ENCODE measurements at regions not wholly inside any gene's neighbourhood (a gene's known extent, or its start where the extent isn't known, plus 50 kb on each side); places are given as distances from the start of the nearest gene placed in this dataset.
"Not testable (repeated sequence)": the region's sequence is repeated elsewhere in the genome, so short reads cannot be mapped to it uniquely, and the experiment has no call there.

DNA sequence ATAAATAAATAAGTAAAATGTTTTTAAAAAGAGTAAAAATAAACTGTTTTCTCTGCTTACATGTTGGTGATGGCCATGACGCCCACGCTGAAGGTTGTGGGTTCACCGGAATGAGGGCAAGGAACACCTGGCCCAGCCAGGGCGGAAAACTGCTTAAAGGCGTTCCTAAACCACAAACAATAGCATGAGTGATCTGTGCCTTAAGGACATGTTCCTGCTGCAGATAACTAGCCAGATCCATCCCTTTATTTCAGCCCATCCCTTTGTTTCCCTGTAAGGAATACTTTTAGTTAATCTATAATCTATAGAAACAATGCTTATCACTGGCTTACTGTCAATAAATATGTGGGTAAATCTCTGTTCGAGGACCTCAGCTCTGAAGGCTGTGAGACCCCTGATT lies 63.3 kb upstream of the CEP78 start:
- not testable (repeated sequence) for DNase-seq

DNA sequence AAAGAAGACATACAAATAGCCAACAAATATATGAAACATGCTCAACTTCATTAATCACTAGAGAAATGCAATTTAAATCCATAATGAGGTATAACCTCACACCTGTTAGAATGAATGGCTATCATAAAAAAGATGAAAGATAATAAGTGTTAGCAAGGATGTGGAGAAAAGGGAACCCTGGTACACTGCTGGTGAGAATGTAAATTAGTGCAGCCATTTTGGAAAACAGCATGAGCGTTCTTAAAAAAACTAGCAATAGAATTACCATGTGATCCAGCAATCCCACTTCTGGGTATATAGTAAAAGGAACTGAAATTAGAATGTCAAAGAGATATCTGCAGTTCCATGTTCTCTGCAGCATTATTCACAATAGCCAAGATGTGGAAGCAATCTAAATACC lies 64.2 kb upstream of the CEP78 start:
- peak in 1 of 2 donors; percentile 2 for DNase-seq

DNA sequence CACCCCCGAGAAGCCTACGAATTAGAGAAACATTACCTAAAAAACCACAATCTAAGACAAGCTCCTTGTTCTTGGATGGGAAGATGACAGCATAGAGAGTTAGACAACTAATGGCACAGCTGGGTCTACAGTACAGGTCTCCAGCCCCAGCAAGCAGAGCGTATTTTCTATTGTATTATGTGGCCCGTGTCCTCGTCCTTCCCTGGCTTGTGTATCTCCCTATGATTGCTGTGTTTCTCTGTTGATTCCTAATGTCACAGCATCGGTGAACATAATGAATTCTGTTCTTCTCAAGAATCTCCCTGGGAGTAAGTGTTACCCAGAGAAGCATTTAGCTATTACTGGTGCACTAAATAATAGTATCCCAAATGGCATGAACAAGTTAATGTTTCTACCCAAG lies 66.8 kb upstream of the CEP78 start:
- DNase-seq = no peak

DNA sequence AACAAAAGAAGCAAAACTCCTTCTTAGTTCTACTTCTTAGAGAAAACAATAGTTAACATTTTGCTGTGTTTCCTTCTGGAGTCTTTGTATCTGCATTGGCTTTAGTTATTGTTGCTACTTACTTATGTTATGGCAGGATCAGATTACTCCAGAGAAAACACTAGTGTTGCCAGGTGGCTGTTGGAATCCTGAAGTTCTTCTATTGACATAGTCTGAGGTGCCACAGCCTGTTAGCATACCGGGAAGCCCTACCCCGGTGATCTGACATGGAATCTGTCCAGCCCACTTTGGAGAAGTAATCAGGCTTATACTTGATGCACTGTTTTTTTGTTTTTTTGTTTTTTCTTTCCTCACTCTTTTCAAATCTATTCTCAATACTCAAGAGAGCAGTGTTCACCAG lies 68.5 kb upstream of the CEP78 start:
- no peak for DNase-seq

DNA sequence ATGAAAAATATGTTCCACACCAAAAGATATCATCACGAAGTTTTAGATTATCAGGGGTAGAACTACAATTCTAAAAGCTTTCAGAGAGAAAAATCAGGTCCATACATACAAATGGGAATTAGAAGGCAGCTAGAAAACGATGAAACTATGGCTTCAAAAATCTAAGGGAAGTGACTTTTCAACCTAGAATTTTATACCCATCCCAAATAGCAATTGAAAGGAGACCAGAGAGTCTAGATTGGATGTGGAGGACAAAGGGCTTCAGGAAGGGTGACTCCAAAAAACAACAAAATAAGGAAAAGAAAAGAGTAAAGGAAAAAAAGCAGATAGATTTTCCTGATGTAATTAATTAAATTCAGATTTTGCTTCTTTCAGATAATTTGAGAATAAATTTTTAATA lies 72.0 kb upstream of the CEP78 start:
- no peak for DNase-seq

DNA sequence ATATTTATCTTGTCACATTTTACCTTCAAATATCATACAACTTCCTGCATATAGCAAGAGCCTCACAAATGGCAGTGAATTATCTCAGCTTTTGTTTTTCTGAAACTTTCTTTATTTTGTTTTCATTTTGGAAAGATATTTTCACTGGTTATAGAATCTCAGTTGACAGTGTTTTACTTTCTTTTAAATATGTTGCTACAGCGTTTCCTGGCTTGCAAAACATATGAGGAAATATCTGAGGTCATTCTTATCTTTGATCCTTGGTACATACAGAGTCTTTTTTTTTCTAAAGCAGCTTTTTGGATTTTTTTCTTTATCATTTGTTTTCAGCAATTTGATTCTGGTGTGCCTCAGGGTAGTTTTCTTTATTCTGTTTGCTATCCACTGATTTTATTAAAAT lies 77.6 kb upstream of the CEP78 start:
- DNase-seq = no peak

DNA sequence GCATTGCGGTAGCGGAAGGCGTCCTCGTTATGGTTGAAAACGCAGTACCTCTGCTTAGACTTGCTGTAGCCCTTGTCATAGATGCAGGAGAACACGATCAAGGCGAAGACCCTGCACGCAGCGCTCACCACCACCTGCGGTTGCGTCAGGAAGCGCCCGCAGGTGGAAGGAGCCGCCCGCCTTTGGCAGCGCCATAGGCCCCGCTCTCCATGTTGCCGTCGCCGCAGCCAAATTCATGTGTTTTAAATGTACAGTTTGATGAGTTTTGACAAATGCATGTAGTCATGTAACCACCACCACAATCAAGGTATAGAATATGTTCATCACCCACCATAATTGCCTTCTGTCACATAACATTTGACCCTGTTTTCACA lies 84.9 kb upstream of the CEP78 start:
- no peak for DNase-seq

DNA sequence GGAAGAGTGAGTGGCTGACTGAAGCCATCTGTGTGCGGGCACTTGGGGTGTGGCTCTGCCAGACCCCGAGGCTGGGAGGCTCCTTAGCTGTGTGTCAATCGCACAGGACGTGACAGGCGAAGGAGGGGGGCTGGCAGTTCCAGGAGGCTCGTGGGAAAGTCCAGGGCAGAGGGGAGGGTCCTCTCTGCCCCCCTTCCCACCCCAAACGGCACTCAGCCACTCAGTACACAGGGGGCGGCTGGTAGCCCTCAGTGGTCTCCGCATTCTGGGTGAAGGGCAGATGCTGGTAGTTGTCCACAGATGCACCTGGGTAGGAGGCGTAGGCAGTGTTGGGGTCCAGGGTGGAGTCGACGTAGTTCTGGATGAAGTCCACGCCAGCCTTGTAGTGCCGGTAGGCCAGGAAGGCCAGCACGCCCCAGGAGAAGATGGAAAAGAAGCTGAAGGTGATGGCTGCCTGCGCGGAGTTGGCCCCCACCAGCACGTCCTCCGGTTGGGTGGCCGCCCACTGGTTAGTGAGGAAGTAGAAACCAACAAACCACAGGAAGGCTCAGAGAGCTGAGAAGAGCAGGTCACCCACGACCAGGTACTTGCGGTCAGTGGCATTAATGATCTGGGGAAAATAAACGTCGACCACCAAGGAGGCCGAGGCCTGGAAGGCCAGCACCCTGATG lies 85.4 kb upstream of the CEP78 start:
- DNase-seq = no peak

DNA sequence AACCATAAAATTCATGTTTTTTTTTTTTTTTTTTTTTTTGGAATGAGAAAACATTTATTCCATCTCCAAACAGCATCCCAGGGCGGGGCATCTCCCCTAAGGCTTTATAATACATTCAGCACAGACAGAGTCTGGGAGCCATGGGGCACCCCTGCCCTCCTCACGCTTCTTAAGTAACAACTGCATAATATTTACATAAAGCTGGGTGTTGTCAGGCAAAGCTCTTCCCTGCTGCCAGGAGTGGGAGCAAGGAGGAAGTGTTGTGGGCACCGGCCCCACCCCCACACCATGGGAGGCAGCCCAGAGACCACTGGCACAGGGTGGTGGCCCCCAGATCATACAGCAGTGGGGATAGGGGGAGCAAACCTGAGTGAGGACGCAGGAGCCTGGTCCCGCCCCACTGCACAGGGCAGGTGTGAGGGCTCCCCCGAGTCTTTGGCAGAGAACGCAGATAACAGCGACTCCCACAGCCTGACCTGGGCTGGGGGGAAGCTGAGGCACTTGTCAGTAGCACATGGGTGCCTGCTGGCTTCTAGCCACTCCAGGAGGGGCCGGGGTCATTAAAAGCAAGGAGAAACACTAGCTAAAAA lies 86.1 kb upstream of the CEP78 start:
- DNase-seq = no peak

DNA sequence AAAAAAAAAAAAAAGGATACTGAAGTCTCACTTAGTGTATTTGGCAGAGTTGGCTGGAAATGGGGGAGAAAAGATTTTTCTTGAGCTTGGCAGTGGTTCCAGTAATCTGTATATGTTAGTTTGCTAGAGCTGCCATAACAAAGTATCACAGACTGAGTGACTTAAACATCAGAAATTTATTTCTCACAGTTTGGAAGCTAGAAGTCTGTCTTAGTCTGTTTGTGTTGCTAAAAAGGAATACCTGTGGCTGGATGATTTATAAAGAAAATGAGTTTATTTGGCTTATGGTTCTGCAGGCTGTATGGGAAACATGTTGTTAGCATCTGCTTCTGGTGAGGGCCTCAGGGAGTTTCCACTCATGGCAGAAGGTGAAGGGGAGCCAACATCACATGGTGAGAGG lies 89.6 kb upstream of the CEP78 start:
- no peak for DNase-seq

DNA sequence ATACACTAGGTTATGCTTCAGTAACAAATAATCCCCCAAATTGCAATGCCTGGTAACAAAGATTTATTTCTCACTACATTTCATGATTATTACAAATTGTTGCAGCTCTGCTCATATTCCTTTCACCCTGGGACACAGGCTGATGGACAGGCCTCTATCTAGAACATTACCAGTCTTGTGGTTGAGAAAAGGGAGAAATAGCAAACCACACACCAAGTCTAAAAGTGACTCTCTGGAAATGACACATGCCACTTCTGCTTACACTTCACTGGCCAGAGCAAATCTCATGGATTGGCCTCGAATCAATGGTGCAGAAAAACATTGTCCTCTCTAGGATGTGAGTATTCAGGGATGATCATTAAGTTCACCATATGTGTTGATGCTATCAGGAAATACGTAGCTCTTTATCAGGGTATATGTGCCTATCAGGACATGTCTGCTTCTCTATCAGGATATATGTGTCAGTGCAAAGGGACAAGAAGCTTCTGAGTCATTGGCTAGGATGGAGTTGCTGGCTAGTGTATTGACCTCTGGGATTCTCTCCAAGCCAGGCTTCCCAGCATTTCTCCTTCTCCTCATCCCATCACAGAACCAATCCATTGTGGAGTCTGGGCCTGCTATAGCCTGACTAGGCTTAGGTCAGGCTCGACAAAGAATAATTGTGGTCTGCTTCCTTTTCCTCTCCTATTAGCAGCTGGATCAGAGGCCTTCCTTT lies 91.1 kb upstream of the CEP78 start:
- no peak for DNase-seq

DNA sequence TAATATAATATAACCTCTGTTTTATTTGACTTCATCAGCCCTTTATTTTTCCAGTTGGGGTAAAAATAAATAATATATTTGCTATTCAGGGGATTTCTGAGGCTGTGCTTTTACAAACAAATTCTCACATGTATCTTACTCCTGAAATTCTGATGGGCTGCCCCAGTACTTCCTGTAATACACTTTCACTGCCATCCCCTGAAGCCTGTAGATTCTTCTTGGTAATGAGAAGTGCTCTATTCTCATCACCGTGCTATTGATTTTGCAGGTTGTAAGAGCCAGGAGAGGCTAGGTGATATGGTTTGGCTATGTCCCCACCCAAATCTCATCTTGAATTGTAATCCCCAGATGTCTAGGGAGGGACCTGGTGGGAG lies 91.9 kb upstream of the CEP78 start:
- no peak for DNase-seq

DNA sequence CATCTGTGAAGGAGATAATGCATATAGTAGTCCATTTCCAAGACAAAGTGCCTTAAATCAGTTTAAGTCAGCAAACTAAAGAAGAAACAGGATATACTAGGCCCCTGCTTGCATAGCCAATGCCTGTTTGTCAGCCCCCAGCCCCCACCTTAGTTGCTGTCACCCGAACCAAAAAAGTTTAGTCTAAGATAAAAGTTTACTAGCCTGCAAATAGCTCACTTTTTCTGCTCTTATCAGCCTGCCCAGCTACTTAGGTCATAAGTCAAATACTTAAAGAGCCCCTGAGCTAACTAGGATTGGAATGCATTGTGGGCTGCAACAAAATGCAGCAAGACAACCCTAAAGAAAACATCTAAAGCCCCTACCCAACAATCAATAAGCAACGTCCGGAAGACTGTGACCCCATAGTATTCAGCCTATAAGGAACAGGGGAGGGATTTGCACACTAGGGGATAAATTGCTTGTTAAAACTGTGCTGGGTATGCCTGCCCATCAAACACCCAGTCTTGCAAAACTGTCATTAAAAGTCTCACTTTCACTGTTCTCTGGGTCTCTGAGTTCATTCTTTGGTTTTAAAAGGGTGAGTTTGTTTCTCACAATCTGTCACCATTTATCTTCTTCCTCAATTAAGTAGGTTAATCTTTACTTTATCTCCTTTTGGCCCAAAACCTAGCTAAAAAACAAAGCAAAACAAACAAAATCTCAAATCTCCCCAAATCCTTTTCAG lies 92.4 kb upstream of the CEP78 start:
- DNase-seq = no peak

DNA sequence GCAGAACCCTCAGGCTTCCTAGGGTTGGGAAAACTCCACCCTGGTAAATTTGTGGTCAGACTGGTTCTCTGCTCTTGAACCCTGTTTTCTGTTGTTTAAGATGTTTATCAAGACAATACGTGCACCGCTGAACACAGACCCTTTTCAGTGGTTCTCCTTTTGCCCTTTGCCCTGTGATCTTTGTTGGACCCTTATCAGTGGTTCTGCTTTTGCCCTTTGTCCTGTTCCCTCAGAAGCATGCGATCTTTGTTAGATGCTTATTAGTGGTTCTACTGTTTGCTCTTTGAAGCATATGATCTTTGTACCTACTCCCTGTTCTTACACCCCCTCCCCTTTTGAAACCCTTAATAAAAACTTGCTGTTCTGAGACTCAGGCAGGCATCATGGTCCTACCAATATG lies 93.6 kb upstream of the CEP78 start:
- DNase-seq = not testable (repeated sequence)

DNA sequence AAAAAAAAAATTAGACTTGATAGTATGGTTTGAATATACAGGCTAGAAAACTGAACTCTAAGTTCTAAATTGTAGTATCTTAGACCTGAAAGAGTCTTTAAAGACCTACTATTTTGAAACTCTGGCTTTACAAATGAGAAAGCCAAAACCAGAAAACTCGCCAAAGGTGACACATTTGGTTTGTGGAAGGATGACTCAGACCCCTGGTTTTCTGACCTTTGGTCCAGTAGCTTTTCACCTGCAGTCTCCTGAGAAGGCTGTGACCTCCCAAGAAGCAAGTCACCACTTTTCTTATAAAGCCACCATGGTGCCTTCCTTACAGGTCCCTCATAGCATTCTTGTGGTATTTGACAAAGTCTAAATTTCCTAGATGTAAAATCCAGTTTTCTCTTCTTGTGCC lies 102.1 kb upstream of the CEP78 start:
- no peak for DNase-seq

DNA sequence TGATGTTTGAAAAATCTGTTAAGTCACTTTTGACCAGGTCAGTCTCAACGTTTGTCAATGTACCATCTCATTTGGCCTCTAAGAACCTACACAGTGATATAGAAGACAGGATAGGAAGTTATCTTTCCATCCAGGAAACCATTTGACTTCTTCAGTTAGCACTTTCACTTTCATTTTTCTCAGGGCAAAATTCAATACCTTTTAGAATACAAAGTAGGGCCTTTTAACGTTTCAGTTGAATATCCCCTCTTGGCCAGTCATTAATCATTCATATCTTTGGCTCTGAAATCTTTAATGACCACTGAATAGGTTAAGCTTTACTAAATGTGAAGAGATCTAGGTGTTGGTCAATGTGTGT lies 101.1 kb upstream of the GNAQ start:
- DNase-seq = peak in 1 of 2 donors; percentile 30

DNA sequence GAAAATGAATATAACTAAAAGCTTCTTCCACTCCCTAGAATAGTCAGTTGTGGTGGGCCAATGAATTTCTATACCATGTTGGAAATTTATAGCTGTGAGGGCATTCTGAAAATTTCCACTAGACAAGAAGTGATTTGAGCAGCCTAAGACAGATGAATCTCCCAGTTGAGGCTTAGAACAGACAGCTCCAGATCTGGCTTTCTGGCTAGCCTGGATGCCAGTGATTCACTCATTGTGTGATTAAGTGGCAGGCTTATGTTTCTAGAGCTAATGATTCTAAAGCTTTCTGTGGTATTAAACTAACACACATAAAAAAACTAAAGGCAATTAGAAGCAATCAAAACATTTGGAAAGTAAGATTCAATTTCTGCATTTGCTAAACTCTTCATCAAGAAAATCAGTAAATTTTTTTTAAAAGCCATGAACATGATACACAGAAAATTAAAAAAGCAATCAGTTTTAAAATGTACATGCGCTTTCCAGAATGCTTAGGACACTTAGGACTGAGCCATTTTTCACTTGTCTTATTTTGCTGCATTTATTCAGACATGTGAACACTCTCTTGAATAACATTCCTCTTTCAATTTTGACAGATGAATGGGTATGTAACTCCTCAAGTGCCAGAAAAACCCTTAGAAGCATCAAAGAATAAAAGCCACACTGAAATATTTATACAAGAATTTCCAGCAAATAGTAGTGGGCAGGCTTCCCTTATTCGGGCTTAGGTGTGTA lies 100.5 kb upstream of the GNAQ start:
- DNase-seq = no peak

DNA sequence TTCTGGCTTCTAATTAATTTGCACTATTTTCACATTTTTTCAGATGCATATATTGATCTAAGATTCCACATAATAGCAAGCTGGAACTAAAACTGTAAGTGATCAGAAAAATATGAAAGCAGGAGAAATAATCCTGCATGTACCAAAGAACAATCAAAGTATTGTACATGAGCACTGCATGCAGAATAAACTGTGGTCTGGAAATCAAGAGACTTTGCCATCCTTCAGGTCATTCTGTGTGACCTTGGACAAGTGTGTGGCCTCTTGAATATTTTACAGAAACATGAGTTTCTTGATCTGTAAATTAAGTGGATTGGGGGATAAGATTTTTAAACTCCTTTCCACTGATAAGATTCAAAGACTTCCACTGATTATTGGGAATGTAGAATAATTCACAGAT lies 99.2 kb upstream of the GNAQ start:
- DNase-seq = no peak

DNA sequence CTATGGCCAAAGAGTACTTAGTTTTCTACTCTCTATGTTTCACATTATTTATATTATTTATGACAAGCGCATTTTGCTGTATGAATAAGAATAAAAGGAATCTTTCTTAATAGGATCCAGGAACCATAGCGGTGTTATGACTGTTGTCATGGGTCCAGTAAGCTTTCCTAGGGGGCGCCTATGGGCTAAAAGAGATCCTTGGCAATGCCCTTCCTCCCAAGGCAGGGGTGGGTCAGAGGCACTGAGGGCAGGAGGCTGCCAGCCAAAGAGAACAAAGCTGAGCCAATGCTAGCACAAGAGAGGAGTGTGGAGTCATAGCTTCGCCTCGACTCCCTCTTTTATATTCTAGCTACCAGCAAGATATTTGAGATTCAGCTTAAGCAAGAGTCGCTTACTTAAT lies 98.4 kb upstream of the GNAQ start:
- DNase-seq = no peak

DNA sequence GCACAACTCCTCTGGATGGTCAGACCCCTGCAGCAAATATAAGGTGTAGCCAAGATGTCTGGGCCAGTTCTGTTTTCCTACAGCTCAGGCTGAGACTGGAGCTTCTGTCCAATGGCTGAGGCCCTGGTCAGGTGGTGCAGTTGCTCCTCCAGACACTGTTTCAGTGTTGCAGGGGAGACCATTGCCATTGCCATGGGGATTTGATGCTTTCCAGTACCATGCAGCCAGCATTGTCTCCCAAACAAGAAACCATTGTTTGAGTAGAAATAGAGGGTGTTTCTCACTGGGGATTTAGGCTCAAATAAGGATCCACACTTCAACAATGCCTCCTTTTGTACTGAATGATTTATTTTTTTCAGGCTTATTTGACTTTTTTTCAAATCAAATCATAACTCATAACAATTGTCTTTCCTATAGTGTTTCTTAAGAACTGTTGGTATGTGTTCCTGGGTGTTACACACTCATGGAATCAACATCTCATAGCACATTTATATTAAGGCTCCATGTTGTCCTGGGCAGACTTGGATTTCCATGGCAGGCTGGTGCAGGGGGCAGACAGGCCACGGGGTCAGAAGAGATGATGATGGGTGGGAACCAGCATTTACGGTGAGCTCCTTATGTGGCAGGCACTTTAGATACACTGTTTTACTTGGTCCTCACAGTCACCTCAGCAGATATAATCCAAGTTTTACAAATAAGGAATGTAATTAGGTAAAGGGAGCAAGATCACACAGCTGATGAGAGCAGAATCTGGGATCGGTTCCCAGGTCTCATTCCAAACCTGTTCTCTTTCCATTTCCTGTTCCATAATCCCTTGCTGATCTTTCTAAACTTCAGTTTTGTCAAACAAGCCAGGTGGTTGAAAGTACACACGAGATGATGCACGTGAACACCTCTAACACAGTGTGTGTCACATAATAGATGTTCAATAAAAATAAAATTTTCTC lies 95.9 kb upstream of the GNAQ start:
- no peak for DNase-seq

DNA sequence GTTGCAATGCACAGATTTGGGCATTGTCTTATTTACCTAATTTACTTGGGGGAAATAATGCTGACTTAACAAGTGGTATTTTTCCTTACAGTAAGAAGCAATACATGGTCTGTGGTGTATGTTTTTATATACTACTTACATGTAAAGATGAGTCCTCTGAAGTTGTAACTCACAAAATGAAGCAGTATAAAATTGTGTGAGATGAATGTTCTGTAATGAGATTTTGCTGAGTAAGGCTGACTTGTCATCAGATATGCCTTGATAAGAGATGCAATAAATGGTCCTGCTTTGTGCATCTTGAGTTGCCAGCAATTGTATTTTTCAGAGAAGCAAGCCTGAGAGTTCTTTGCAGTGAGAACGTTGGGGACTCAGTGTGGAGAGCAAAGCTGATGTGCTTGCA lies 92.2 kb upstream of the GNAQ start:
- no peak for DNase-seq

DNA sequence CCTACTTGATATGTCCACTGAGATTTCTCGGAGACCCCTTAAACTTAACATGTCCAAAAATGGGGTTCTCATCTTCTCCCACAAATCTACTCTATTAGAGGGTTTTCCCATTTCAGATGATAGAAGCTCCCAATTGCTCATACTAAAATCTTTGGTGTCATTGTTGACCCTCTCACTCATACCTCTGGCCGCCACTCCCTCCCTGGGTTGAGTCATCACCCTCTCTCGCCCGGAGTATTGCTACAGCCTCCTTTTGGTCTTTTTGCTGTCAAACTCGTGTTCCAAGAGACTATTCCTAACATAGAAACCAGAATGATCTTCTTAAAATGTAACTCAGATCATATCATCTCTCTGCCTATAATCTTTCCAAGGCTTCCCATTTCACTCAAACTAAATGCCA lies 91.0 kb upstream of the GNAQ start:
- DNase-seq = peak in 1 of 2 donors; percentile 11
